B cell (primary cell): ENCODE measurements at regions not wholly inside any gene's neighbourhood (a gene's known extent, or its start where the extent isn't known, plus 50 kb on each side); places are given as distances from the start of the nearest gene placed in this dataset.

ENCODE experiments used
- CTCF ChIP-seq: fragments of 200-600 bp; IDR thresholded peaks from one replicate; pipeline ENCODE4 v1.8.0; 2022; ENCODE audit warnings: antibody characterized with exemption, mild to moderate bottlenecking
- EZH2 ChIP-seq: IDR thresholded peaks from 2 replicates; pipeline ENCODE4 v1.6.1; 2012; ENCODE audit warnings: borderline replicate concordance, low read depth, mild to moderate bottlenecking, moderate library complexity, low read length; ENCODE audit not compliant: insufficient read depth, poor library complexity, severe bottlenecking

- TF ChIP-seq EZH2 (no peak), CTCF (no peak)
Measured at GRCh38 chr5:61746831-61747575, 414.9 kb downstream of the ZSWIM6 start.
